Stomach (tissue), 4 donors: ENCODE measurements at regions not wholly inside any gene's neighbourhood (a gene's known extent, or its start where the extent isn't known, plus 50 kb on each side); places are given as distances from the start of the nearest gene placed in this dataset.

Source experiments
- EP300 ChIP-seq: sonication (generic); formaldehyde crosslinking; IDR thresholded peaks from one replicate; pipeline ENCODE4 v1.6.1; 2017; ENCODE audit warnings: antibody characterized with exemption
- POLR2A ChIP-seq, 4 donors: fragments of 450-650 bp; IDR thresholded peaks; one replicate each; pipeline ENCODE4 v1.6.1; 2016; ENCODE audit warnings: antibody characterized with exemption in 4 of 4, control low read depth in 2 of 4, mild to moderate bottlenecking in 1 of 4, moderate library complexity in 1 of 4
- POLR2AphosphoS5 ChIP-seq, 3 donors: sonication (generic); formaldehyde crosslinking; IDR thresholded peaks; one replicate each; pipeline ENCODE4 v1.6.1; 2016; ENCODE audit warnings: antibody characterized with exemption in 3 of 3
- TF ChIP-seq, protein P1 (sequence below), 7 experiments: fragments of 450-650 bp in 4 of 7; fragments of 200-600 bp in 3 of 7; sonication (generic) in 3 of 7; IDR thresholded peaks; one replicate each; pipeline ENCODE4 v1.5.1; 2016 to 2019; ENCODE audit warnings: antibody characterized with exemption in 7 of 7, control low read depth in 2 of 7, mild to moderate bottlenecking in 1 of 7

GRCh38 chrX:39307488-39307887 lies 506.2 kb downstream of the MID1IP1 start:
- TF ChIP-seq, protein P1, sequence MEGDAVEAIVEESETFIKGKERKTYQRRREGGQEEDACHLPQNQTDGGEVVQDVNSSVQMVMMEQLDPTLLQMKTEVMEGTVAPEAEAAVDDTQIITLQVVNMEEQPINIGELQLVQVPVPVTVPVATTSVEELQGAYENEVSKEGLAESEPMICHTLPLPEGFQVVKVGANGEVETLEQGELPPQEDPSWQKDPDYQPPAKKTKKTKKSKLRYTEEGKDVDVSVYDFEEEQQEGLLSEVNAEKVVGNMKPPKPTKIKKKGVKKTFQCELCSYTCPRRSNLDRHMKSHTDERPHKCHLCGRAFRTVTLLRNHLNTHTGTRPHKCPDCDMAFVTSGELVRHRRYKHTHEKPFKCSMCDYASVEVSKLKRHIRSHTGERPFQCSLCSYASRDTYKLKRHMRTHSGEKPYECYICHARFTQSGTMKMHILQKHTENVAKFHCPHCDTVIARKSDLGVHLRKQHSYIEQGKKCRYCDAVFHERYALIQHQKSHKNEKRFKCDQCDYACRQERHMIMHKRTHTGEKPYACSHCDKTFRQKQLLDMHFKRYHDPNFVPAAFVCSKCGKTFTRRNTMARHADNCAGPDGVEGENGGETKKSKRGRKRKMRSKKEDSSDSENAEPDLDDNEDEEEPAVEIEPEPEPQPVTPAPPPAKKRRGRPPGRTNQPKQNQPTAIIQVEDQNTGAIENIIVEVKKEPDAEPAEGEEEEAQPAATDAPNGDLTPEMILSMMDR (IDR thresholded peaks at IDR 0.05), result no peak
- TF ChIP-seq POLR2AphosphoS5 (IDR thresholded peaks at IDR 0.05) (no peak), POLR2A (IDR thresholded peaks at IDR 0.05) (no peak), EP300 (no peak)
